CD4-positive, alpha-beta T cell (primary cell): ENCODE measurements at regions not wholly inside any gene's neighbourhood (a gene's known extent, or its start where the extent isn't known, plus 50 kb on each side); places are given as distances from the start of the nearest gene placed in this dataset.

Source experiments
- ATAC-seq: fragments of 200-7000 bp; cut with Tn5 transposase; one replicate; pipeline ENCODE4 v1.10.0; 2022; ENCODE audit warnings: mild to moderate bottlenecking; ENCODE audit not compliant: poor library complexity
- CTCF ChIA-PET: fragments of 350-600 bp; sonication (Branson Sonifier 250); formaldehyde crosslinking; loops from one replicate; lab custom pipeline; 2021; ENCODE audit warnings: antibody characterized with exemption, inconsistent platforms; lab: Charles Lee
- POLR2A ChIA-PET: fragments of 350-600 bp; sonication (Branson Sonifier 250); formaldehyde crosslinking; loops from one replicate; lab custom pipeline; 2021; ENCODE audit warnings: antibody characterized with exemption, inconsistent platforms; lab: Charles Lee
- DNase-seq, 14 experiments: peaks; one replicate each; pipeline ENCODE4 v3.0.0-alpha.2; 2013 to 2020; ENCODE audit warnings: mixed read lengths in 2 of 14
- H3K27ac ChIP-seq, 2 donors: one replicate each; pipeline versions ENCODE4 v1.5.1 to v1.7.0; 2013; ENCODE audit warnings: low read length in 2 of 2, low read depth in 1 of 2, mild to moderate bottlenecking in 1 of 2
- H3K27me3 ChIP-seq, 2 experiments: 1 replicate in 1 of 2; 2 replicates in 1 of 2; pipeline versions ENCODE4 v1.6.1 to v1.7.0; 2013; ENCODE audit warnings: low read length in 2 of 2, control low read depth in 1 of 2, mild to moderate bottlenecking in 1 of 2, moderate library complexity in 1 of 2; ENCODE audit not compliant: insufficient read depth in 2 of 2, control insufficient read depth in 1 of 2
- H3K36me3 ChIP-seq: one replicate; pipeline ENCODE4 v1.6.1; 2013; ENCODE audit warnings: low read length, control low read depth; ENCODE audit not compliant: insufficient read depth
- H3K4me1 ChIP-seq: one replicate; pipeline ENCODE4 v1.6.1; 2013; ENCODE audit warnings: low read length, control low read depth; ENCODE audit not compliant: insufficient read depth
- H3K4me3 ChIP-seq: one replicate; pipeline ENCODE4 v1.5.1; 2013; ENCODE audit warnings: mild to moderate bottlenecking, low read length, moderate library complexity
- H3K9me3 ChIP-seq, 2 experiments: 1 replicate in 1 of 2; 2 replicates in 1 of 2; pipeline versions ENCODE4 v1.6.1 to v1.7.0; 2013; ENCODE audit warnings: low read length in 2 of 2, mild to moderate bottlenecking in 2 of 2, control low read depth in 1 of 2, moderate library complexity in 1 of 2; ENCODE audit not compliant: control insufficient read depth in 1 of 2, insufficient read depth in 1 of 2
- H3K27ac Mint-ChIP-seq: one replicate; pipeline ENCODE4 v1.8.0; 2020; ENCODE audit warnings: mixed read lengths
- H3K27me3 Mint-ChIP-seq: one replicate; pipeline ENCODE4 v1.8.0; 2021; ENCODE audit warnings: mixed read lengths
- H3K36me3 Mint-ChIP-seq: one replicate; pipeline ENCODE4 v1.8.0; 2021; ENCODE audit warnings: low read depth, mixed read lengths
- H3K4me1 Mint-ChIP-seq: one replicate; pipeline ENCODE4 v1.8.0; 2021; ENCODE audit warnings: low read depth, mixed read lengths
- H3K4me3 Mint-ChIP-seq: one replicate; pipeline ENCODE4 v1.8.0; 2020; ENCODE audit warnings: mild to moderate bottlenecking, mixed read lengths
- H3K9me3 Mint-ChIP-seq: one replicate; pipeline ENCODE4 v1.8.0; 2020; ENCODE audit warnings: mixed read lengths
- CTCF ChIP-seq: fragments of 200-600 bp; IDR thresholded peaks from one replicate; pipeline ENCODE4 v1.8.0; 2022; ENCODE audit warnings: antibody characterized with exemption, mild to moderate bottlenecking
- intact Hi-C, 2 experiments: fragments of 100-400 bp; cut with DNase I in 1 of 2; cut with micrococcal nuclease in 1 of 2; formaldehyde crosslinking; loops; one replicate each; pipeline versions ENCODE4 v1.15.1 to v1.9.0; 2023 to 2025; cut with DNase I, micrococcal nuclease

- Histone ChIP-seq H3K27ac (no peak overlapping the region), H3K4me1 (no peaks in the 10 kb centered on the region), H3K9me3 (no peaks in the 10 kb centered on the region), H3K36me3 (no peaks in the 10 kb centered on the region), H3K27me3 (peaks cover 0 to 6% of the 10 kb centered on the region in 2 experiments), H3K4me3 (no peak overlapping the region)
- ATAC-seq = no peak
- CTCF ChIA-PET = no interaction called here
- H3K4me3 Mint-ChIP-seq = no peak overlapping the region
- H3K4me1 Mint-ChIP-seq = no peaks in the 10 kb centered on the region
- intact Hi-C loops = no loop called here
- POLR2A ChIA-PET = no interaction called here
- H3K9me3 Mint-ChIP-seq = peaks cover 6% of the 10 kb centered on the region
- DNase-seq = no peak
- no peak overlapping the region for H3K27ac Mint-ChIP-seq
- TF ChIP-seq CTCF = no peak
- H3K36me3 Mint-ChIP-seq = no peaks in the 10 kb centered on the region
- H3K27me3 Mint-ChIP-seq = peaks cover 37% of the 10 kb centered on the region
Measured at GRCh38 chr1:13970631-13971247, 270.8 kb downstream of the PRDM2 start.

GRCh38 chr1:13976485-13976884 lies 276.5 kb downstream of the PRDM2 start:
- H3K27me3 ChIP-seq = peaks cover 0 to 6% of the 10 kb centered on the region in 2 experiments
- no peak for DNase-seq
- POLR2A ChIA-PET = no interaction called here
- no peaks in the 10 kb centered on the region for H3K4me1 ChIP-seq
- TF ChIP-seq CTCF = no peak
- H3K4me1 Mint-ChIP-seq = no peaks in the 10 kb centered on the region
- no peaks in the 10 kb centered on the region for H3K36me3 ChIP-seq
- H3K4me3 Mint-ChIP-seq = no peak overlapping the region
- ATAC-seq = no peak
- H3K9me3 ChIP-seq = no peaks in the 10 kb centered on the region
- H3K27ac ChIP-seq = no peak overlapping the region
- intact Hi-C loops = no loop called here
- H3K9me3 Mint-ChIP-seq = peaks cover 3% of the 10 kb centered on the region
- no peaks in the 10 kb centered on the region for H3K36me3 Mint-ChIP-seq
- peaks cover 23% of the 10 kb centered on the region for H3K27me3 Mint-ChIP-seq
- H3K27ac Mint-ChIP-seq = no peak overlapping the region
- no peak overlapping the region for H3K4me3 ChIP-seq
- CTCF ChIA-PET = no interaction called here

- ATAC-seq (no peak), DNase-seq (no peak)
- CTCF ChIA-PET = no interaction called here
- POLR2A ChIA-PET = no interaction called here
- H3K4me1 ChIP-seq = no peaks in the 10 kb centered on the region
- H3K27me3 Mint-ChIP-seq = no peaks in the 10 kb centered on the region
- no peak overlapping the region for H3K27ac ChIP-seq
- H3K4me1 Mint-ChIP-seq = no peaks in the 10 kb centered on the region
- no peak for TF ChIP-seq CTCF
- no peaks in the 10 kb centered on the region for H3K27me3 ChIP-seq
- H3K9me3 ChIP-seq = peaks cover 0 to 3% of the 10 kb centered on the region in 2 experiments
- no peak overlapping the region for H3K27ac Mint-ChIP-seq
- no peak overlapping the region for H3K4me3 Mint-ChIP-seq
- H3K36me3 ChIP-seq = no peaks in the 10 kb centered on the region
- no peaks in the 10 kb centered on the region for H3K36me3 Mint-ChIP-seq
- H3K4me3 ChIP-seq = no peak overlapping the region
- peaks cover 3% of the 10 kb centered on the region for H3K9me3 Mint-ChIP-seq
- intact Hi-C loops = no loop called here
Measured at GRCh38 chr1:13981142-13981541, 281.2 kb downstream of the PRDM2 start.
